ENCODE measurements at regions not wholly inside any gene's neighbourhood (a gene's known extent, or its start where the extent isn't known, plus 50 kb on each side); places are given as distances from the start of the nearest gene placed in this dataset.

DNA sequence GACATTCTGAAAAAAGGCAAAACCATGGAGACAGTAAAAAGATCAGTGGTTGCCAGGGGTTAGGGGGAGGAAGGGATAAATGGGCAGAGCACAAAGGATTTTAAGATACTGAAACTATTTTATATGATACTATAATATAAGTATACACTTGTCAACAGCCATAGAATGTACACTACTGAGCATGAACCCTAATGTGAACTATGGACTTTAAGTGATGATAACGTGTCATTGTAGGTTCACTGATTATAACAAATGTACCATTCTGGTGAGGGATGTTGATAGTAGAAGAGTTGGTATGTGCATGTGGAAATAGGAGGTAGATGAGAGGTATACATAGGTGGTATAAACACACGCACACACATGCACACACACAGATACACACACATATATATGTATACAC lies 241.6 kb downstream of the NOL4 start:
- TF ChIP-seq CTCF (IDR thresholded peaks at IDR 0.05) (no peak), ZFX (IDR thresholded peaks at IDR 0.05; ENCODE audit: borderline replicate concordance) (no peak)
- no peak overlapping the region for H3K27ac ChIP-seq

DNA sequence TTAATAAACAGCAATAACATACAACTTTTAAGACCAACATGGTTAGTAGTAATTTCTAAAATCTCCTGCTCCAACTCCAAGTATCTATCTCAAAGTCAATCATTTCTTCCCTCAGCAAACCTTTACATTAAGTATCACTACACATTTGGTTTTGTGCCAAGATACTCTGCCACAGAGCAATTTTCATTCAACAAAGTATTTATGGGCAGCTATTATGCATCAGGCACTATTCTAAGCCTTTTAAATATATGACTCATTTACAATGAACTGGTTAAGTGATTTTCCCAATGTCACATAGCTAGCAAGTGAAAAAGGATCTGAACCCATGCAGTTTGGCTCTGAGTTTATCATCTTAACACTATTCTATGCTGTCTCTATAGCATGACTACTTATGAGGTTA lies 264.3 kb downstream of the NOL4 start:
- H3K27ac ChIP-seq: no peak overlapping the region
- TF ChIP-seq CTCF (IDR thresholded peaks at IDR 0.05) (no peak), ZFX (IDR thresholded peaks at IDR 0.05; ENCODE audit: borderline replicate concordance) (no peak)

DNA sequence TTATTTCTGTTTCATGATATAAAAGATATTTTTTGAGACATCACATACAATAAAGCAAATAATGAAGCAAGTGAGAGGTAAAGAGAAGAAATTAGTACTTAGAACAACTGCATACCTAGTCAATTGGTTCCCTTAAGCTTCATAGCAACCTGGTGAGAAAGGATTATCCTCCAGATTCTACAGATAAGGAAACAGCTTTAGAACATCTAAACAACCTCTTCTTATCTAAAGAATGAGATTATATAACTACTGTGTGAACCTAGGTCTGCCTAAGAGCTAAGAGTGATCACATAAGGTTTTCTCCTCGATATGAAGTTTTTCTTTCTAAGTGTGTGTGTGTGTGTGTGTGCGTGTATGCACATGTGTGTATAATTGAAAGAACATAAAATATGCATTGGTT lies 265.1 kb downstream of the NOL4 start:
- no peak overlapping the region for H3K27ac ChIP-seq
- TF ChIP-seq CTCF (IDR thresholded peaks at IDR 0.05): no peak

DNA sequence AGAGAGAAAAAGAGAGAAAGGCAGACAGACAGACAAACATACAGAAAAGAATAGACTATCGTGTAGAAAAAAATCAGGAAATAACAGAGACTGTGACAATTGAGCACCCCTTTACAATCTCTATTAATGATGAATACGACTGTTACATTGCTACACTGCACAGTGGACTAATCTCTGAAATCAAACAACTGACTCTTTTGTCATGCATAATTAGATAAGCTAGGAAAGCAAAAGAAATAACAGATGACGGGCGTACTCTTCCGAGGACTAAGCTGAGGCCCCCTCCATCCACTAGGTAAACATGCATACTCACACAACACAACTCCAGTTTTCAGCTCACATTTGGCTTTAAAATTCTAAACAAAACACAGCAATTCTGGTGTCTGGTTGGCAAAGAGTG lies 267.0 kb downstream of the NOL4 start:
- H3K27ac ChIP-seq: no peak overlapping the region
- TF ChIP-seq CTCF (IDR thresholded peaks at IDR 0.05) (no peak), ZFX (IDR thresholded peaks at IDR 0.05; ENCODE audit: borderline replicate concordance) (no peak)

DNA sequence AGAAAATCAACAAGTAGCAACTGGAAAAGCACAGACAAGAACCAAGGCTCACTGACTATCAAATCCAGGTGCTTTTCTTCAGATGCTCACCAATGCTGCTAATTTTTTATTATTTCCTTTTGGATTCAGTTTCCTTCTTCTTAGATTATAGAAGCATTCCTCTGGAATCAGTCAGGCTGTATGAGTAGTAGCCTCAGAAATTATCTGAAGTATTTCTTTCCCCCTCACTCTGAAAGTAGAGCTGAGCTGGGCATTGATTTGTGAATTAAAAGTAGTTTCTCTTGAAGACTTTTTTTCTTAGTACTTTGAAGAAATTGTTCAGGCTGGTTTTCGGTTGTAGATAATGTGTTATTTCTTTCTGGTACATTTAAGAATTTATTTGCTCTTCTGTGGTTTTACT lies 273.7 kb downstream of the NOL4 start:
- H3K27ac ChIP-seq: no peak overlapping the region
- TF ChIP-seq CTCF (IDR thresholded peaks at IDR 0.05) (no peak), ZFX (IDR thresholded peaks at IDR 0.05; ENCODE audit: borderline replicate concordance) (no peak)

DNA sequence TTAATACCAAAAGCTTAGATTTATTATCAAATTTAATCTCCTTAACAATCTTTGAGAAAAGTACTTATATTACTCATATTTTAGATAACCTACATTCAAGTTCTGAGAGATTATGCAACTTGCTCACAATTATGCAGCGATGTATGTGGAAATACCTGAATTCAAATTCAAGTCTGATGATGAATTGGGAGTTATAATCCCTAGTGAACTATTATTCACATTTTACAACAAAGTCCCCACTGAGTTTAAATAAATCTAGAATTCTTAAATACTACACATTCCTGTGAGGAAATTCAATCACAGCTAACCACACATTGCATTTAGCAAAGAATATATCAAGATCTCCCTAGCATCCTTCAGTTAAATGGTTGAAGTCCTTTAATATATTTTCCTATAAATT lies 278.4 kb downstream of the NOL4 start:
- TF ChIP-seq ZFX (IDR thresholded peaks at IDR 0.05; ENCODE audit: borderline replicate concordance): no peak
- H3K27ac ChIP-seq: no peak overlapping the region

GRCh38 chr18:33944493-33944892 lies 280.2 kb downstream of the NOL4 start:
- TF ChIP-seq ZFX (IDR thresholded peaks at IDR 0.05; ENCODE audit: borderline replicate concordance): no peak
- no peak for TF ChIP-seq CTCF (IDR thresholded peaks at IDR 0.05)

GRCh38 chr18:33937270-33937816 lies 287.4 kb downstream of the NOL4 start:
- TF ChIP-seq CTCF (IDR thresholded peaks at IDR 0.05) (no peak), ZFX (IDR thresholded peaks at IDR 0.05; ENCODE audit: borderline replicate concordance) (no peak)
- no peak overlapping the region for H3K27ac ChIP-seq

More at GRCh38 chr18:33944493-33944892, 280.2 kb downstream of the NOL4 start:
- H3K27ac ChIP-seq: no peak overlapping the region
